T-helper 2 cell (primary cell): ENCODE measurements at regions not wholly inside any gene's neighbourhood (a gene's known extent, or its start where the extent isn't known, plus 50 kb on each side); places are given as distances from the start of the nearest gene placed in this dataset.
A peak's percentile ranks its signal among the peaks of the same experiment; 100 is the strongest.

ENCODE experiments used
- DNase-seq, 5 experiments: peaks; one replicate each; pipeline versions ENCODE4 v3.0.0 to v3.0.0-alpha.2; 2012 to 2022

DNA sequence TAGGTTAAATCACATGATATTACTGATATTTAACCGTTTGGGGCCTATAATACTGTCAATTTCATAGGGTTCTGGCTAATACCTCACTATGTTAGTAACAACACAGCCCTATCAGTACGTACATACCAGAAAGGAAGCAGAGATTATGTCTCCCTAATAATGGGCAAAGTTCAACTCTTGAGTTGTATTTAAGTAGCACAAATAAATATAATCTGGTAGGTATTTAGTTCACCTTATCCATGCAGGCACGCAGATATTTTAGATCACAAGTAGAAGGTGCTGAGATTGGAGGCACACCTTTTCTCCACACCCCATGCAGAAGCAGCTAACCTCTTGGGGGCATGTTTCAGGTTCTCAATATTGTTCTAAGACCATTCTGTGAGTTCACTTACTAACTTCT lies 118.9 kb downstream of the IRS1 start:
- DNase-seq = no peak

DNA sequence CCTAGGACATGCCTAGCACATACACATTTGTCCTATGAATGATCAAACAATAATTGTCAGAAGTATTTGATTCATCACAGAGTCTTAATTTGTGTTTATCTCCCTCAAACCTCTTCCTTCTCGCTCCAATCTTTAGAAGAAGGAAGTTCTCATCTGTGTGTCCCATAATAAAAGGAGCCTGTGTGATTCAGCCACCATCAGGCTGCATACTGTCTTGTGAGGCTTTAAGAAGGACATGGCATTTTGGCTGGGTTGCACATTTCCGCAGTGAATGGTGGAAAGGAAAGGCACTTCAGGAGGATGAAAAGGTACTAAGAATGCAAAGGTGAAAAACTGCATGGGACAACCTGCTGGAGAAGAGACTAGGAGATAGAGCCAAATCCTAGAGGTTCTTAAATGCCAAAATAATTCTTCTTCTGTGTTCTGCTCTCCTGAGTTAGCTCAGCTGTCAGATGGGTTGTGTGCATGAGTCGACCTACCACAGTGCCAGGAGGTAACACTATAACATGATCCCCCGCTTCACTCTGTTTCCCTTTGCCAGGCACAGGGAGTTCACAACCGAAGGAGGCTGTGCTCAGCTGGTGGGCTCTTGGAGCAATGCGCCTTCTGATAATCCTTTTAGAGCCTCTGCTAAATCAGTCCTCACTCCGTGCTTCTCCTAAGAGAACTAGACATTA lies 120.1 kb downstream of the IRS1 start:
- DNase-seq = no peak

DNA sequence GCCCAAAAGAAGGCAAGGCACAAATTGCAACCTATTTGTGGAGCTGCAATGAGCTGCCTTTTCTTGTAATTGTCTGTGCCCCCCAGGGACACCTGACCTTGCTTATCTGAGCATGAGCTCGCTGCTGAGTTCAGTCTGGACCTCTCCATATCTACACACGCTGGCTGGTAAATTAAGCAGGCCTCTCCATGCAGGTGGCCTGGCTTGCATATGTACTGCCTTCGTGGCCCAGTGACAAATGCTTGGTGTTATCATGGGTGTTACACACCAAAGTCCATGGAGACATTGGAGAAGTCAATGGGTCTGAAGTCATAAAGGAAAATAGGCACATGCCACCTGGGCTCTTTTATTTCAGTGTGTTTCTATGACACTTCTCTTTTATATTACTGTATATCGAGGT lies 121.2 kb downstream of the IRS1 start:
- DNase-seq = no peak

DNA sequence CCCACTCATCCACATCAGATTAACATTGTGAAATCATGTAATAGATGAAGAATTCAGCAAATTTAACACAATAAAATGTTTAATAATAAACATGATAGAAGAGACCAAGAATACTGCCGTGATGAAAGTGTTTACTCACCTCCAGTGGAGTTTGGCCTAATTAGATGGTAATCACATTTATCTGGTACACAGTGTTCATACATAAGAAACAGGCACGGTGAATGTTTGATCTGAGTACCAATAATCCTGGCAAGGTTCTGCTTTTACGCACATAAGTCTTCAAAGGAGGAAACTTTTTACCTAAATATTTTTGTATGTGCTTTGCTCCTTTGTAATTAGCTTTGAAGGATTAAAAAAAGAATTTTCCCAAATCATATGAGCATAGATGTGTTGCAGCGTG lies 122.5 kb downstream of the IRS1 start:
- no peak for DNase-seq

DNA sequence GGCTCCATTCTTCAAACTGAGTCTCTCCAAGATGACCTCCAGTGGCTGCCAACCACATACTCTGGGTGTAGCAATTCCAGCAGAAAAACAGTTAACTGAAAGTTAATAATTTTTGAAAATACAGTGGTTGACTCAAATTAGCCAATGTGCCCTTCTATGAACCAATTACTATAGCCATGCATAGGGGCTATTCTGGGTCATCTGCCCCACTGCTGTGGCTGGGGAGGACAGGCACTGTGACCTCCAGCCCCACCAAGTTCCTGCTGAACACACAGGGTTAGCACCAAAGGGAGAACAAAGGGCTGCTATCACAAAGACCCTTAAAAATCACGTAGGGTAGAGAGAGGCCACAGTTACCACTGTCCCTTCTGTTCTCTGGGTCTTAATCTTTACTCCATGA lies 123.0 kb downstream of the IRS1 start:
- no peak for DNase-seq

DNA sequence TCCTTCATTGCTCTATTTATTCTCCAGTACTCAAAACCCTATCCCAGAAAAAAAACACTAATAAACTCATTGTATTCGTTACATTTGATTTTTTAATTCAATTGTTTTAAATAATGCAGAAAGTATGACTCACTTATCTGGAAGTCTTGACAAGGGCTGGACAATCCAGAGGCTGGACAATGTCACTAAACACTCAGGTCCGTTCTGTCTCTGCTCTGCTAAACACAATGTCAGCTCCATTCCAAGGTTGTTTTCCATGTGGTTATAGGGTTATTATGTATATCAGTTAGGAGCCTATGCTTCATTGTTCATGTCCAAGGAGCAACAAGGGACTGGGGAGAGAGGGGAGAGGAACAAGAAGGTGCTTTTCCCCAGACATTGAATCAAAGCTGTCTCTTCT lies 125.5 kb downstream of the IRS1 start:
- DNase-seq = no peak

DNA sequence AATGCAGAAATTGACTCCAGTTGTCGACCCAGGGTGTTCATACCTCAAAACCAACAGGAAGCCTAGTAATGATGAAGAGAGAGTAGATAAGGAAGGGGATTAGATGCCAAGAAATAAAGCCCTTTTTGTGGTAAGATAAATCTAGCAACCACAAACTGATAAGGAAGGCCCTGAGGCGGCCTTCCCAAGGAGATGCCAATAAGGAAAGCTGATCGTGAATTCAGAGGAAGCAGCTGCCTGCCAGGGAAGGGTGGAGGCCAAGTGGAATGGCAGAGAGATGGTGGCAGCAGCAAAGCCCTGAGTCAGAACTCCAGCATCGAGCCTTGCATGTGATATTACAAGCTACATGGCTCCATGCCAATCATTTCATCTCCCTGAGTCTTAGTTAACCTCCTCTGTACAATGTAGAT lies 126.3 kb downstream of the IRS1 start:
- peak in 1 of 5 experiments; percentile 44 for DNase-seq

DNA sequence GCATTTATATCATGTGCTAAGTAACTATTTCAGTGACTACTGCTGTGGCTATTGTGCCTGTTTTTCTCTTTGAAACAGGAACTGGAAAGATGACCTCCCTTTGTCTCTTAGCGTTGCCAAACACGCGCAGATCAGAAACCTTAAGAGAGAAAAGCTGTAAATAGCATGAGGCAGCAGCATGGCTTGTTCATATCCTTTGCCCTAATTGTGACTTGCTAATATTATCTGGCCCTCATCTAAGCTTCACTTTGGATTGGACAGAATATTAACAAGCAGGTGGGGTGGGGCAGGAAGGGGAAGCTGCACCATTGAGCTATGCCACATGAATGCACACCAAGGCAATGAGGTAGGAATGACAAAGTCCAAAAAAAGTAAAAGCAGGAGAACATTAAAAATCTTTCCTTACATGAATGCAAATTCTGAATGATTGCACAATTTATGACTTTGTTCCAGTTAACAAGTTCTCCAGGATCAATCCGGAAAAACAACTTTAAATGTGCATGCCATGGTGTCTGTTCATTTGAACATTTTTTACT lies 128.4 kb downstream of the IRS1 start:
- no peak for DNase-seq

DNA sequence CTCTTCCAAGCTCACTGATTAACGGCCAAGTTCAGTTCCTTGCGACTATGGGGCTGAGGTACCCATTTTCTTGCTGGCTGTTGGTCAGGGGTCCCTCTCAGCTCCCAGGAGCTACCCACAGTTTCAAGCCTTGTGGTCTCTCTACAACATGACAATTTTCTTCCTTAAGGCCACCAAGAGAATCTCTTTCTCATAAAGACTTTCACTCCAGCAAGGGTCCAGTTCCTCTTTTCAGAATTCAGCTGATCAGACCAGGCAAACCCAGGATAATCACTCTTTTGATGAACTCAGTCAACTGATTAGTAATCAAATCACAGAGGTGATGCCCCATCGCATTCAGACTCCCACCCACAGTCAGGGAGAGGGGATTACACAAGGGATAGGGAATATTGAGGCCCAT lies 129.7 kb downstream of the IRS1 start:
- no peak for DNase-seq

DNA sequence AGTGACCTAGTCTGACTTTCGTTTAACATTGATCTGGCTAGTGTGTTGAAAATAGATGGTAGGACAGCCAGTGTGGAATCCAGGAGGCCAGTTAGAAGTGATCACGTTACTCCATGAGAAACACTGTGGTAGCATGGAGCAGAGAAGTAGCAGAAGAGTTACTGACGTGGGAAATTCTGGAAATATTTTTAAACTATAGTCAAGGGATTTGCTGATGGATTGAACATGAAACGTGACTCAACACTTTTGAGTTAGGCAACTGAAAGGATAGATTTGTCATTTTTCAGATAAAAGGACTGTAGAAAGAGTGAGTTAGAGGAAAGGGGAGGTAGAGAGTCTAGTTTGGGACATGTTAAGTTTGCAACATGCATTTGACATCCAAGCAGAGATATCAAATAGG lies 130.4 kb downstream of the IRS1 start:
- no peak for DNase-seq

DNA sequence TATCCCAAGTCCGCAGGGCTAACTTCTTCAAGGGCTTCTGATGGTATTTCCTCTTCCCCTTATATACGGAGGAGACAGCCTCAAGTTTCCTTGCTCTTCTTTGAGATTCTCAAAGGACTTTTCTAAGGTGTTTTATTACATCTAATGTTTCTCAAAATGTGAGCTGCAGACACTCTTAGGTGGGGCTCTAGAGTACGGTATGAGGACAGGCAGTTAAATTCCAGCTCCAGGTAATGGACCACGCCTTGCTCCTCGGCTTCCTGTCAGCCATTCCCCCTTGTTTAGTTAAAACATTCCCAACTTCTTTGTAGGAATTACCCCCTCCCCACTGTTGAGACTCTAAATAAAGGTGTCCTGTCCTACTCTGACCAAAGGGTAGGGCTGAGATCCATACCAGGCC lies 131.9 kb downstream of the IRS1 start:
- no peak for DNase-seq

DNA sequence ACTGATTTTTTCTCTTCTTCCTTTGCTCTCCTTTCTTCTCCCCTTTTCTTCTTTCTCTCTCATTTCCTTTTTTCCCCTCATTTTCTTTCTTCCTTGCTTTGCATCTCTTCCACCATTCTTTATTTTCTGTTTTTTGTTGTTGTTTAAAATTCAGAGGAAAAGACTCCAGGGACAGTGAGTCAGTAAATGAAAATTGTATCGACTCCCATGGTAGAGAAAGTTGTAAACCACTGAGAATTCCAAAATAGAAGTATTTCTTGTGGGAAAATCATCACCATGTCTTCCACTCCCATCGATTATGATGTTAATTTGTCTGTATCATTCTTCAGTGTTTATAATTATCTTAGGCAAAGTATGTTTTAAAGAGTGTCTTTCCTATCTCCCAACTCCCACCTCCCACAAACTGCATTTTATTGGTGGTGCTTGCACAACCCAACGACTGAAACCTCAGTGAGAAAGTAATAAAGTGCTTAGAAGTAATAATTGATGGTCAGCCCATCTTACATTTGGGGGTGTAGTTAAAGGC lies 134.3 kb downstream of the IRS1 start:
- DNase-seq = no peak

DNA sequence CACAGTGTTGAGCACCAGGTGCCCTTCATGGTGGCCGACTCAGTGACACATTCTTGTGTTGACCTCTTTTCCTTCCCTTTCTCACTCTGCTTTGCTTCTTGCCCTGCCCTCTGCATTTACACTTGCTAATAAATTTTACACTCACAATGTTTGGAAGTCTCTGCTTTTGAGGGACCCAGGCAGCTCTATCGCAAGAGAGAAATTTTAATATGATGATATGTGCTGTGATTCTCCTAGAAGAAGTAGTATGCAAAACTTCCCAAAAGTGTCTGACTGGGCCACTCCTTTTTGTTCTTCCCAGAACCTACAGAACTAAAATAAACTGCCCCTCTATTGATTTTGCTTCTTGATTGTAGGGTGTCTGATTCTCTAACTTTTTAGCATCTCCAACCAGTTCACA lies 135.0 kb downstream of the IRS1 start:
- DNase-seq = no peak

DNA sequence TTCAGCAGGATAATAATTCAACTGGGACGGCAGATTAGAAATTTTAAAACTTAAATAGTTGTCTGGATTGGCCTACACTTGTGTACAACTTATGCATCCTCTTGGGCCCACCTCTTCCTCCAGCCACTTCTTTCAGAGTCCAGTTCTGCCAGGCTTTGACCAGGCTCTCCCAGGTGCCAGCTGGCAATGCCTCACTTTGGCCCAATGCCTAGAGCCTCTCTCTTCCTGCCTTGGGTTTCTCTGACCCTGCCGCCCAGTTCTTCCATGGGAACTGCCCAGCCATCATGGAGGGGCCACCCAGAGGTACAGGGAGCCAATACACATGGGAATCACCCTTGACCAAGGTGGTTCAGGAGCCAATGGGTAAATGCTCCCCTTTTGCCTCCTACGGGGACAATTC lies 135.5 kb downstream of the IRS1 start:
- no peak for DNase-seq

DNA sequence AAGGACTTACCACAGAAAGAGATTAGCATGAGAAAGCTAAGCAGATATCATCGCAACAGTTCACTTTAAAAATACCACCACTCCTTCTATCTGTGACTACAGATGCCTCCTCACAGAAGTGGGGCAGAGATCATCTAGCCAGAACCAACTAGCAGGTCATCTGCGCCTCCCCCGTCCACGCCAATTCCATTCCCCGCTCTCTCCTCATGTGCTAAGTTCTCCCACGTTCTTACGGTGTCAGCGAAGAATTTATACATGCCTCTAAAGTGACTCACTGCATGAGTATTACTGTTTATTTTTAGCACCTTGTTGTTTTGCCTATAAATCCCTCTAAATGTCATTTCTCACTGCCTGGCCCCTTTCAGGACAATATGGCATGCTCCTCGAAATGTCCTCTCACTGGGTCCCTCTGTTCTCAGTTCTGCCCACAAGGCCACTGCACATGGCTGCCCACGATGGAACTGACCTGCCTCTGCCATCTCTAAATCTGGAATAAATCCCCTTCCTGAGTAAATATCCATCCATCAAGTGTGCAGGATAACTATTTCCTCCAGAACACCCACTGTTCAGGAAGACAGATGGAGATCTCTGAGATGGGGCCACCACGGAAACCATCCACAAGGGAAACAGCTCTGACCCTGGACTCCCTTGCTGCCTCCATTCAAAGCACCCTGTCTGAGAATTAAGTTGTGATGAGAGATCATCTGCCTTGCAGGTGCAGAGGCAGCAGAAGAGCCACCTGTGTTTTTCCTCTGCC lies 137.7 kb downstream of the IRS1 start:
- DNase-seq = no peak

DNA sequence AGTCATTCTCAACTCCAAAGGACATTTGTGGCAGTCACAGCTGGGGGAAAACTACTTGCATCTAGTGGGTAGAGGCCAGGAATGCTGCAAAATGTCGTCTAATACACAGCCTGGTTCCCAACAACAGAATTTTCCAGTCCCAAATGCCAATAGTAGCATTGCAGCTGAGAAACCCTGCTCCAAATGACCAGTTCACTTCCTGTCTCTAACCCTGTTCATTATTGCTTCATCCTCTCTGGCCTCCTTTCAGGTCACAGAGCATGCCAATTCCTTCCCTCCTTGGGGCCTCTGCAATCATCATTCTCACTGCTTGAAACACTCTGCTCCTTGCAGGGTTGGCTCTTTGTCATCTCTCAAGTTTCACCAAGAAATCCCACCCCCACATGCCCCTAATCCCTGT lies 139.1 kb downstream of the IRS1 start:
- DNase-seq = no peak

DNA sequence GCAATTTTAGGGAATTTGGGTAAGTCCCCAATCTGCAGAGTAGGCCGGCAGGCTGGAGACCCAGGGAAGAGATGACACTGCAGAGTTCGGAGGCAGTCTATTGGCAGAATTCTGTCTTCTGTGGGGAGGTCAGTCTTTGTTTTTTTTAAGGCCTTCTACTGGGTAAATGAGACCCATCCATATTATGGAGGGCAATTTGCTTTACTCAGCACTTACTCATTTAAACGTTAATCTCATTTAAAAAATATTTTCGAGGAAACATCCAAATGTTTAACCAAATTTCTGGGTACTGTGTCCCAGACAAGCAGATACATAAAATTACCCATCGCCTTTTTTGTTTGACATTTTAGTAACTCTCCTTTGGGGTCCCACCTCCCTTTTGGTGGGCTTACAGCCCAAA lies 139.5 kb downstream of the IRS1 start:
- DNase-seq = no peak

DNA sequence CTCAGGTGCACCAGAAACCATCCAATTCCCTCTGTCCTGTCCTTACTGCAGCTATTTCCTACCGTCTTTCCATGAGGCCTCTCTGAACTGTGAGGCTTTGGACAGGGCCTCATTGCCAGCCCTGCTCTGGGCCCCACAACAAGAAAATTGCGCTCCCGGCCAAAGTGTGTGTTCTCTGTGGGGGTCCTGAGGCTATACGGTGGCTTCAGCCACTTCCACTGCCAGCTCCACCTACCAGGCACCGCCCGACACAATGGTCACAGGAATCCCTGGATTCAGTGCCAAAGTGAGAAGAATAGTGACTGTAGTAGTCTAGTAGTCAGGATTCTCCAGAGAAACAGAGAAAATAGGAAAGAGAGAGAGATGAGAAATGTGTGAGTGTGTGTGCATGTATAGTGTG lies 140.2 kb downstream of the IRS1 start:
- DNase-seq = no peak

DNA sequence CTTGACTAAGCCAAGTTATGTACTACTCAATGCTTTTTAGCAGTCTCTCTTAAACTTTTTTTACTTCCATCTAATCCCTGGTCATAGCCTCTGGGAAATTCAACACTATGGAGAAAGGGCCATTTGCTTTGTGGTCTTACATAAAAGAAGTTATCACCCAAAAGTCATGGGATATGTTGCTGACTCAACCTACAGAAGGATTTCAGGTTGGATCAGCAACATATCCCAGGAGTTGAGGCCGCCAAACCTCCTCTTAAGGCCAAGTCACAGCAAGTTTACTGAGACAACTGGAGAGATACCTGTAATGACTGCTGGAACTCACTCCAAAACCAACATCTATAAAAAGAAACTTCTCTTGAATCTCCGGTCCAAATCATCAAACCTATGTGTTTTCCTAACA lies 141.1 kb downstream of the IRS1 start:
- no peak for DNase-seq

DNA sequence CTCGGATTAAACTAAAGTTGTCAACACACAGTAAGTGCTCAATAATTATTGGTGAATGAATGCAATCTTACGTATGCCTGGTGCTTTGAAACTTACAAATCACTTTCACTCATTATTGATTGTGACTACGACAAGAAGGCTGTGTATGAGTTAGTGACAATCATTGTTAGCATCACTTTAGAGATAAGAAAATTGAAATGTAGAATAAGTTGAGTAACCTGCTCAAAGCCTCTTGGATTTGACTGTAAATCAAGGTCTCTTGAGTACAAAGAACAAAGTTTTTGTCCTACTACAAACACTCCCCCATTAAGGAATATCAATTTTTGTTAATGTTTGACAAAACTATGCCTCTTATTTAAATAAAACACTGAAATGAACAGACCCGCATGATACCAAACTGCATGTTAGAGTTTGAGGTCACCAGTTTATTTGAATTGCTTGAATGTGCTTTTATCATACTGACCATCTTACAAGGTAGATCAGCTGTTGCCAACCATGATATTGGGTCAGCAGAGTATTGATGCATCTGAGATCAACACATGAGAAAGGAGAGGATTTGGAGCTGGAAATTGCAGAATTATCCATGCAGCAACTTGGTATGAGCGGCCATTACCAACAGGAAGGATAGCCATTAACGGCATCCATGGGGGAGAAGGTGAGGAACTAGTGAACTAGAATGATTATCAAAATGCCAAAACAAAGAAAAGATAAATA lies 142.1 kb downstream of the IRS1 start:
- DNase-seq = no peak

DNA sequence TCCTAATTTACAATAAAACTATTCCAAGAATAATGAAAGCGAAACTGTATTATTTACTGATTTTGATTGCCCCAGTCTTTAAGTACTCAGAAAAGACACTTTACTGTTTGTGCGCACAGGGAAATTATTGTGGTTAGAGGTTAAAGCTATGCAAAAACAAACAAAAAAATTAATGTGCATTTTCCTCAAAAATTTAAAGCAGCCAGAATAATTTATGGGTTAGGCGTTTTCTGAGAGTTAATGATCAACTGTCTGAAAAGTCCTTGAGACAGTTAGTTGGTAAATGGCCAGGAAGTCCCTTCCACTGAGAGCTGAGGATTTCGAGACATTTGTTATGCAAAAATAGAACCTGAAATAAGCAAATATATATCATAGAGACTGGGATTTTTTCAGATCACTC lies 143.3 kb downstream of the IRS1 start:
- no peak for DNase-seq

DNA sequence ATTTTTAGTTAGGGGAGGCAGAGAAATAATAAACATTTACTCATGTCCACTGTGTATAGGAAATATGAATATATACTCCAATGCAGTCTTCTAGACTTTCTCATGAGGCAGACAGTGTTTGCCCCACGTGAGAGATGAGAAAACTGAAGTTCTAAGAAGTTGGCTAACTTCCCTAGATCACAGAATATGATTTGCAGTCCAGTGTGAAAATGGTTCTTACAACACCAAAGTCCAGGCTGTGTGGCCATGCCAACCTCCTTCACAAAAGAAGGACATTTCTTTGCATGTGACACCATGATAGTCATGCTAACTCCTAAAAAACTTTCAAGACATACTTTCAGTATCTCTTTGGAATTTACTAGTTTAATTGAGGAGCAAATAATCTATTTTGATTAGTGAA lies 143.7 kb downstream of the IRS1 start:
- DNase-seq = no peak

DNA sequence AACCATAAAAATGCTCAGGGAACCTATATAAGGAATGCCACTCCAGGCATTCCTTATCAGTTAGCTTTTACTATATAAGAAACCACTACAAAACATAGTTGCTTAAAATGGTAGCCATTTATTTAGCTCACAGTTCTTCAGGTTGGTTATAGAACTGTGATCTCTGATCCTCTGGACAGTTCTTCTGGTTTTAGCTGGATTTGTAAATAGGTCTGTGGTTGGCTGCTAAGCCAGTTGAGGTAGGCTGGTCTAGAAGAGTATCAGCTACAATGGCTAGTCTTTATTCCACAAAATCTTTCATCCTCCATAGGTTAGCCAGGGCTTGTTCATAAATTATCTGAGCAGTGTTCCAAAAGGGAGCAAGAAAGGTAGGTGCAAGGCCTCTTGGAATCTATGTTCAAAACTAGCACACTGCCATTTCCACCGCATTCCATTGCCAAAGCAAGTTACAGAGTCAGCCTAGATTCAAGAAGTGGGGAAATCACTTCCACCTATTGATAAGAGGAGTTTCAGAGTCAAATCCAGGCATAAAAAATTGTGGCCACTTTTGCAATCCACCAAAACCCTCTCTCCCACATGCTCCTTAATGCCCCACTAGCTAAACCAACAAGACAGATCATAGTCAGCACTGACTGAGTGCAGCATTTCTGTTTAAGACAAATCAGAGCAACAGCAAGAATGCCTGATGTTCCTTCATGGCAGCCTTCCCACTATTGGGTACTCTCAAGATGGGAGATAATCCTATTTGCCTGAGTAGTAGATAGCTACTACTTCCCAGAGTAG lies 146.4 kb downstream of the IRS1 start:
- no peak for DNase-seq
